ENCODE measurements at regions not wholly inside any gene's neighbourhood (a gene's known extent, or its start where the extent isn't known, plus 50 kb on each side); places are given as distances from the start of the nearest gene placed in this dataset.

DNA sequence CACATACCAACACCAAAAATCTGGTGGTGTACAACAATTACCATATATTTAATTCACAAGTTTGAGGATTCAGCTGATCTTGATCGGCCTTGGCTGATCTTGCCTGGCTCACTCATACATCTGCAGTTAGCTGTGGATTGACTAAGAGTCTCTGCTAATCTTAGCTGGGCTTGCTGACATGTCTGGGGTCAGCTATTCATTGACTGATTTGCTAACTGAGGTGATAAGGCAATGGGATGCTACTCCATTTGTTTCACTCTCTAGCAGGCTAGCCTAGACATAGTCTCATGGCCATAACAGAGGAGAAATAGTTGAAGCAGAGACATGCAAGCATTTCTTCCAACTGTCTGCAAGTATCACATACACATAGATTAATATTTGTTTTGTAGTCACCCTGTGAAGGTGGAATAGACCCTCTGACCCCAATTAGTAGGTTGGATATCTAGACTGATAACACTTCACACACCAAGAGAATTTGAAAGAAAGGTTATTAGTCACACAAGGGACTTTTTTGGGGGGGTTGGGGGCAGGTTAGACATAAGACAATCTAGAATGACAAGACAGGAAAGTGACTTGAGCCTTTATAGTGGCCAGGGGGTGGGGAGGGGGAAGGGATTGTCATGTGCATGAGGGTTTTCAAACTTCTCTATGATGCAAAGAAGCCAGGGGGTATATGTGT is 142.3 kb downstream of the BARHL2 start:
- Histone ChIP-seq H4K91ac (ENCODE audit: insufficient read length, low read depth, low read length) (no peak overlapping the region), H4K5ac (ENCODE audit: insufficient read length, low read depth, low read length) (no peak overlapping the region), H3K79me2 (ENCODE audit: insufficient read depth, low read length) (no peaks in the 10 kb centered on the region), H2AK5ac (ENCODE audit: insufficient read length, low read length) (no peak overlapping the region), H3K56ac (ENCODE audit: insufficient read length, low read depth, low read length) (no peak overlapping the region), H2BK5ac (ENCODE audit: insufficient read length, low read length) (no peak overlapping the region), H3K4me1 (ENCODE audit: insufficient read depth, low read length) (no peaks in the 10 kb centered on the region), H2BK15ac (ENCODE audit: low read depth, low read length) (no peak overlapping the region), H3K23me2 (ENCODE audit: insufficient read length, low read depth, low read length, poor library complexity, severe bottlenecking) (no peaks in the 10 kb centered on the region), H2AFZ (ENCODE audit: low read length) (no peak overlapping the region), H3K14ac (ENCODE audit: insufficient read depth, low read length) (no peak overlapping the region), H3K27ac (ENCODE audit: insufficient read length, low read depth, low read length) (no peak overlapping the region), H3K27me3 (ENCODE audit: insufficient read depth, low read length) (no peaks in the 10 kb centered on the region), H4K8ac (replicated peaks; ENCODE audit: insufficient read length, low read depth, low read length) (no peak overlapping the region), H3K9ac (ENCODE audit: extremely low read depth, insufficient read length, low read length) (no peak overlapping the region), H2BK12ac (ENCODE audit: insufficient read length, low read depth, low read length) (no peak overlapping the region), H3K23ac (ENCODE audit: insufficient read length, low read depth, low read length) (no peak overlapping the region), H4K20me1 (ENCODE audit: control insufficient read depth, insufficient read depth, insufficient read length) (no peaks in the 10 kb centered on the region), H3K79me1 (ENCODE audit: insufficient read depth, low read depth, low read length, poor library complexity, severe bottlenecking) (no peaks in the 10 kb centered on the region), H3T11ph (ENCODE audit: low read length) (no peak overlapping the region), H3K9me3 (ENCODE audit: control insufficient read depth, low read depth, low read length) (no peaks in the 10 kb centered on the region), H2BK120ac (ENCODE audit: low read depth, low read length, poor library complexity, severe bottlenecking) (no peak overlapping the region), H3K18ac (ENCODE audit: insufficient read length, low read depth, low read length) (no peak overlapping the region), H3K4ac (ENCODE audit: low read depth, low read length) (no peak overlapping the region), H3K4me2 (ENCODE audit: insufficient read depth, insufficient read length, low read length) (no peak overlapping the region), H2BK20ac (ENCODE audit: low read depth, low read length, poor library complexity, severe bottlenecking) (no peak overlapping the region)
- WGBS (ENCODE audit: extremely low coverage, insufficient read length, low lambda C conversion rate), result no CpG with 5 or more reads among the region's 1 CpG
- peaks cover 4% of the 10 kb centered on the region for H3K27me3 Mint-ChIP-seq (ENCODE audit: low read depth)
- DNase-seq, result no peak
- no peaks in the 10 kb centered on the region for H3K9me3 Mint-ChIP-seq
- H3K36me3 Mint-ChIP-seq (ENCODE audit: insufficient read depth in 1 of 3, low read depth in 3 of 3), result no peaks in the 10 kb centered on the region; a peak in 1 of 7 replicates
- H3K4me1 Mint-ChIP-seq, result no peaks in the 10 kb centered on the region
- TF ChIP-seq, protein P1, sequence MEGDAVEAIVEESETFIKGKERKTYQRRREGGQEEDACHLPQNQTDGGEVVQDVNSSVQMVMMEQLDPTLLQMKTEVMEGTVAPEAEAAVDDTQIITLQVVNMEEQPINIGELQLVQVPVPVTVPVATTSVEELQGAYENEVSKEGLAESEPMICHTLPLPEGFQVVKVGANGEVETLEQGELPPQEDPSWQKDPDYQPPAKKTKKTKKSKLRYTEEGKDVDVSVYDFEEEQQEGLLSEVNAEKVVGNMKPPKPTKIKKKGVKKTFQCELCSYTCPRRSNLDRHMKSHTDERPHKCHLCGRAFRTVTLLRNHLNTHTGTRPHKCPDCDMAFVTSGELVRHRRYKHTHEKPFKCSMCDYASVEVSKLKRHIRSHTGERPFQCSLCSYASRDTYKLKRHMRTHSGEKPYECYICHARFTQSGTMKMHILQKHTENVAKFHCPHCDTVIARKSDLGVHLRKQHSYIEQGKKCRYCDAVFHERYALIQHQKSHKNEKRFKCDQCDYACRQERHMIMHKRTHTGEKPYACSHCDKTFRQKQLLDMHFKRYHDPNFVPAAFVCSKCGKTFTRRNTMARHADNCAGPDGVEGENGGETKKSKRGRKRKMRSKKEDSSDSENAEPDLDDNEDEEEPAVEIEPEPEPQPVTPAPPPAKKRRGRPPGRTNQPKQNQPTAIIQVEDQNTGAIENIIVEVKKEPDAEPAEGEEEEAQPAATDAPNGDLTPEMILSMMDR (conservative IDR thresholded peaks at IDR 0.05), result no peak
- no peak overlapping the region for H3K4me3 Mint-ChIP-seq
- H3K27ac Mint-ChIP-seq, result no peak overlapping the region
